UCSD-AML1 (cell line): ENCODE measurements at regions not wholly inside any gene's neighbourhood (a gene's known extent, or its start where the extent isn't known, plus 50 kb on each side); places are given as distances from the start of the nearest gene placed in this dataset.
A peak's percentile ranks its signal among the peaks of the same experiment; 100 is the strongest.

Experiments
- DNase-seq: peaks from one replicate; lab custom pipeline; 2025; ENCODE audit not compliant: unreplicated experiment; lab: John Stamatoyannopoulos, UW

DNA sequence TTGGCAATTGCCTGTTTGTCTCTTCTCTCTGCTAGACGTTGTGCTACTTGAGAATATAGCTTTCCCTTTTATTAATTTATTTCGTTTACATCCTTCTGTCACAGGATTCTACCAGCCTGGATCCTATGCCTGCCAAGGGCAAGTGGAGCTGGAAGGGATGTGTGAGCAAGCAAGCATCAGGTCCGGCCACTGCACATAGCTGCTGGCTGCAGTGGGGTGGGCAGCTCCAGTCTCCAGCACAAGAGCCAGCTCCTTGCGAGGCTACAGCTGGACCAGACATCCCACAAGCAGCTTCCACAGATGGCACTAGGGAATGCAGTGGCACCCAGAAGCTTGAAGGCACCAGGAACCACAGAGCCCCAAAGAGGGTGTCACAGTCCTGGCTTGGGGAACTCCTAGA is 225.0 kb downstream of the KCNC2 start:
- no peak for DNase-seq

DNA sequence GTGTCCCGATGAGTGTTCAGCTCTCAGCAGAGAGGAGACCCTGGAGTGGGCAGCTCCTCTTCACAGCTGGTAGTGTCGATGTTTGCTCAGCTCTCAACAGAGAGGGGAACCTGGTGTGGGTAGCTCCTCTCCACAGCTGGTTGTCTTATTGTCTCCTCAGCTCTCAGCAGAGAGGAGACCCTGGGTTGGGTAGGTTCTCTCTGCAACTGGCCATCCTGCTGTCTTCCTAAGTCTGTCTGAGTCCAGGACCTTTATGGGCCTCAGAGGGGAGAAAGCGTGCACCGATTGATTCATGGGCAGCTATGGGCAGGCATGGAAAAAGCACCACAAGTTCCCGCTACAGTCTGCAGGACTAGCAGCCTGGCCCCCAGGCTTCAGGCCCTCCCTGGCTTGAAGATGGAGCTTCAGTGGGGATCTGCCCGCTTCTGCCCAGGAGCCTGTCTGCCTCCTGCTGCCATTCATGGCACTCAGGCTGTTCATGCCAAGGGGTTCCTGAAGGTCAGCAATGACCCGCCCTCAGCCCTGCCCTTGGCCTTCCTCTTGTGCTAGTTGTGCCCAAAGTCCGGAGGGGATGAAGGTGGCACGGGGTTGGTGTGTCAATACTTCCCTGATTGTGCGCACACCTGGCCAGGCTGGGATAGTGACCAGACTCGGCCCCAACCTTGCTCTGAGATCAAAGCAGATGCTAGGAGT is 224.2 kb downstream of the KCNC2 start:
- no peak for DNase-seq

DNA sequence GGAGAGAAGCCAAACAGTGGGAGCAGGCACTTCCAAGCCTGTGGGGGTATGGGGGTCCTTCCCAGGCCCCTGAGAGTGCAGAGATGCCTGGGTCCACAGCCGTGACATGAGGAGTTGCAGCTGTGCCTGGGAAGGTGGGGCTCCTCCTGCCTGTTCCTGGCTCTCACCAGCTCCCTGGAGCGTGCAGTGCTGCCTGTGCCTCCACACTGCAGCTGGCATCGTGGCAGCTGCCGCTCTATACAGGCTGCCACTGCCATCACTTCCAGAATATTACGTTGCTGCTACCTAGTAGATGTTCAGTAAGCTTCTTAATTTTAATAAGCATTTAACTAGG is 223.7 kb downstream of the KCNC2 start:
- DNase-seq, result peak; percentile 3

- DNase-seq, result no peak
These were observed 221.5 kb downstream of the KCNC2 start for GRCh38 chr12:74988156-74988555.
